H1 (cell line): ENCODE measurements at regions not wholly inside any gene's neighbourhood (a gene's known extent, or its start where the extent isn't known, plus 50 kb on each side); places are given as distances from the start of the nearest gene placed in this dataset.

Source experiments
- ATF3 ChIP-seq: IDR thresholded peaks from 2 replicates; pipeline ENCODE4 v1.6.1; 2011; ENCODE audit warnings: low read depth, mild to moderate bottlenecking, low read length; ENCODE audit not compliant: insufficient read depth
- CBX5 ChIP-seq: fragments of 300-800, 300-1000 bp; sonication (generic); IDR thresholded peaks from 2 replicates; pipeline ENCODE4 v1.7.1; 2016; ENCODE audit warnings: antibody characterized with exemption, low read length, low read depth
- GTF2F1 ChIP-seq: IDR thresholded peaks from 2 replicates; pipeline ENCODE4 v1.6.1; 2012; ENCODE audit warnings: low read depth, low read length, improper control_type of control experiment, borderline replicate concordance
- JUND ChIP-seq: IDR thresholded peaks from 2 replicates; pipeline ENCODE4 v1.6.1; 2011; ENCODE audit warnings: mild to moderate bottlenecking, improper control_type of control experiment, low read length
- KDM1A ChIP-seq: fragments of 200-600, 300-600 bp; sonication (generic); IDR thresholded peaks from 2 replicates; pipeline ENCODE4 v1.7.1; 2016; ENCODE audit warnings: mild to moderate bottlenecking, low read length, borderline replicate concordance
- PHF8 ChIP-seq: fragments of 200-600 bp; sonication (generic); conservative IDR thresholded peaks from 2 replicates; pipeline ENCODE4 v1.7.1; 2012; ENCODE audit warnings: low read depth, mild to moderate bottlenecking, inconsistent platforms, low read length, moderate library complexity
- SIRT6 ChIP-seq: IDR thresholded peaks from one replicate; pipeline ENCODE4 v1.7.1; 2012; ENCODE audit warnings: low read length, inconsistent platforms
- SP2 ChIP-seq: IDR thresholded peaks from 2 replicates; pipeline ENCODE4 v1.6.1; 2012; ENCODE audit warnings: mild to moderate bottlenecking, low read length, inconsistent platforms
- TBP ChIP-seq: IDR thresholded peaks from 2 replicates; pipeline ENCODE4 v1.6.1; 2011; ENCODE audit warnings: low read depth, low read length, improper control_type of control experiment
- TCF12 ChIP-seq: IDR thresholded peaks from 2 replicates; pipeline ENCODE4 v1.6.1; 2011; ENCODE audit warnings: low read depth, mild to moderate bottlenecking, low read length
- ZNF274 ChIP-seq: IDR thresholded peaks from 2 replicates; pipeline ENCODE4 v1.7.0; 2012; ENCODE audit warnings: low read length, borderline replicate concordance; ENCODE audit errors: extremely low read depth

- TF ChIP-seq ZNF274: no peak
- no peak for TF ChIP-seq PHF8
- no peak for TF ChIP-seq JUND
- no peak for TF ChIP-seq ATF3
- no peak for TF ChIP-seq SP2
- TF ChIP-seq SIRT6: peak; percentile 58
- TF ChIP-seq TBP: peak; percentile 95
- TF ChIP-seq KDM1A: no peak
- TF ChIP-seq CBX5: no peak
- TF ChIP-seq GTF2F1: peak; percentile 79; the same call in 1 of the 2 replicates
- no peak for TF ChIP-seq TCF12
These were observed 102.1 kb upstream of the NECTIN3 start (continued) for GRCh38 chr3:110969229-110970211.
